ENCODE measurements at regions not wholly inside any gene's neighbourhood (a gene's known extent, or its start where the extent isn't known, plus 50 kb on each side); places are given as distances from the start of the nearest gene placed in this dataset.

DNA sequence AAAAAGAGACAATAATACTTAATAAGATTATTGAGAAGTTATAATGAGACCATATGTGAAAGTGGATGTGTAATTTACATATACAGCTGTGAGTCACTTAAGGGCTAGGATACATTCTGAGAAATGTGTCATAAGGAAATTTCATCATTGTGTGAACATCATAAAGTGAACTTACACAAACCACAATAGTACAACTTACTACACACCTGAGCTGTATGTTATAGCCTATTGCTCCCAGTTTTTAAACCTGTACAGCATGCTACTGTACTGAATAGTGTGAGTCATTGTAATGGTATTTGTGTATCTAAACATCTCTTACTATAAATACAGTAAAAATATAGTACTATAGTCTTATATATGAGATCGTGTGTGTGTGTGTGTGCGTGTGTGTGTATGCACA is 1420.3 kb upstream of the PIK3C3 start:
- no peaks in the 10 kb centered on the region for H3K27me3 ChIP-seq (replicated peaks in 1 of 2; ENCODE audit: control insufficient read depth in 2 of 2, insufficient read depth in 2 of 2, low read length in 1 of 2)
- no peak overlapping the region for H3K27ac ChIP-seq (ENCODE audit: control insufficient read depth, insufficient read depth)
- TF ChIP-seq FOXK2 (IDR thresholded peaks at IDR 0.05) (no peak), EED (IDR thresholded peaks at IDR 0.05; ENCODE audit: low read depth) (no peak), PRDM15 (CRISPR knock-in tag; IDR thresholded peaks at IDR 0.05) (no peak), RAD51 (IDR thresholded peaks at IDR 0.05) (no peak), ZNF384 (IDR thresholded peaks at IDR 0.05; ENCODE audit: borderline replicate concordance, low read depth, low read length) (no peak), TARDBP (IDR thresholded peaks at IDR 0.05; ENCODE audit: borderline replicate concordance) (no peak), RUNX3 (IDR thresholded peaks at IDR 0.05; ENCODE audit: low read length) (no peak), HDAC2 (IDR thresholded peaks at IDR 0.05) (no peak), SREBF2 (IDR thresholded peaks at IDR 0.05; ENCODE audit: low read length) (no peak), RBBP5 (conservative IDR thresholded peaks at IDR 0.05) (no peak), GABPA (IDR thresholded peaks at IDR 0.05; ENCODE audit: low read depth) (no peak)
- TF ChIP-seq, protein P1, sequence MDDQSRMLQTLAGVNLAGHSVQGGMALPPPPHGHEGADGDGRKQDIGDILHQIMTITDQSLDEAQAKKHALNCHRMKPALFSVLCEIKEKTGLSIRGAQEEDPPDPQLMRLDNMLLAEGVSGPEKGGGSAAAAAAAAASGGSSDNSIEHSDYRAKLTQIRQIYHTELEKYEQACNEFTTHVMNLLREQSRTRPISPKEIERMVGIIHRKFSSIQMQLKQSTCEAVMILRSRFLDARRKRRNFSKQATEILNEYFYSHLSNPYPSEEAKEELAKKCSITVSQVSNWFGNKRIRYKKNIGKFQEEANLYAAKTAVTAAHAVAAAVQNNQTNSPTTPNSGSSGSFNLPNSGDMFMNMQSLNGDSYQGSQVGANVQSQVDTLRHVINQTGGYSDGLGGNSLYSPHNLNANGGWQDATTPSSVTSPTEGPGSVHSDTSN (IDR thresholded peaks at IDR 0.05; ENCODE audit: insufficient replicate concordance, low read depth, low read length) = no peak
- TF ChIP-seq, protein P2, sequence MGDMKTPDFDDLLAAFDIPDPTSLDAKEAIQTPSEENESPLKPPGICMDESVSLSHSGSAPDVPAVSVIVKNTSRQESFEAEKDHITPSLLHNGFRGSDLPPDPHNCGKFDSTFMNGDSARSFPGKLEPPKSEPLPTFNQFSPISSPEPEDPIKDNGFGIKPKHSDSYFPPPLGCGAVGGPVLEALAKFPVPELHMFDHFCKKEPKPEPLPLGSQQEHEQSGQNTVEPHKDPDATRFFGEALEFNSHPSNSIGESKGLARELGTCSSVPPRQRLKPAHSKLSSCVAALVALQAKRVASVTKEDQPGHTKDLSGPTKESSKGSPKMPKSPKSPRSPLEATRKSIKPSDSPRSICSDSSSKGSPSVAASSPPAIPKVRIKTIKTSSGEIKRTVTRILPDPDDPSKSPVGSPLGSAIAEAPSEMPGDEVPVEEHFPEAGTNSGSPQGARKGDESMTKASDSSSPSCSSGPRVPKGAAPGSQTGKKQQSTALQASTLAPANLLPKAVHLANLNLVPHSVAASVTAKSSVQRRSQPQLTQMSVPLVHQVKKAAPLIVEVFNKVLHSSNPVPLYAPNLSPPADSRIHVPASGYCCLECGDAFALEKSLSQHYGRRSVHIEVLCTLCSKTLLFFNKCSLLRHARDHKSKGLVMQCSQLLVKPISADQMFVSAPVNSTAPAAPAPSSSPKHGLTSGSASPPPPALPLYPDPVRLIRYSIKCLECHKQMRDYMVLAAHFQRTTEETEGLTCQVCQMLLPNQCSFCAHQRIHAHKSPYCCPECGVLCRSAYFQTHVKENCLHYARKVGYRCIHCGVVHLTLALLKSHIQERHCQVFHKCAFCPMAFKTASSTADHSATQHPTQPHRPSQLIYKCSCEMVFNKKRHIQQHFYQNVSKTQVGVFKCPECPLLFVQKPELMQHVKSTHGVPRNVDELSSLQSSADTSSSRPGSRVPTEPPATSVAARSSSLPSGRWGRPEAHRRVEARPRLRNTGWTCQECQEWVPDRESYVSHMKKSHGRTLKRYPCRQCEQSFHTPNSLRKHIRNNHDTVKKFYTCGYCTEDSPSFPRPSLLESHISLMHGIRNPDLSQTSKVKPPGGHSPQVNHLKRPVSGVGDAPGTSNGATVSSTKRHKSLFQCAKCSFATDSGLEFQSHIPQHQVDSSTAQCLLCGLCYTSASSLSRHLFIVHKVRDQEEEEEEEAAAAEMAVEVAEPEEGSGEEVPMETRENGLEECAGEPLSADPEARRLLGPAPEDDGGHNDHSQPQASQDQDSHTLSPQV (IDR thresholded peaks at IDR 0.05) = no peak
- TF ChIP-seq, protein P3, sequence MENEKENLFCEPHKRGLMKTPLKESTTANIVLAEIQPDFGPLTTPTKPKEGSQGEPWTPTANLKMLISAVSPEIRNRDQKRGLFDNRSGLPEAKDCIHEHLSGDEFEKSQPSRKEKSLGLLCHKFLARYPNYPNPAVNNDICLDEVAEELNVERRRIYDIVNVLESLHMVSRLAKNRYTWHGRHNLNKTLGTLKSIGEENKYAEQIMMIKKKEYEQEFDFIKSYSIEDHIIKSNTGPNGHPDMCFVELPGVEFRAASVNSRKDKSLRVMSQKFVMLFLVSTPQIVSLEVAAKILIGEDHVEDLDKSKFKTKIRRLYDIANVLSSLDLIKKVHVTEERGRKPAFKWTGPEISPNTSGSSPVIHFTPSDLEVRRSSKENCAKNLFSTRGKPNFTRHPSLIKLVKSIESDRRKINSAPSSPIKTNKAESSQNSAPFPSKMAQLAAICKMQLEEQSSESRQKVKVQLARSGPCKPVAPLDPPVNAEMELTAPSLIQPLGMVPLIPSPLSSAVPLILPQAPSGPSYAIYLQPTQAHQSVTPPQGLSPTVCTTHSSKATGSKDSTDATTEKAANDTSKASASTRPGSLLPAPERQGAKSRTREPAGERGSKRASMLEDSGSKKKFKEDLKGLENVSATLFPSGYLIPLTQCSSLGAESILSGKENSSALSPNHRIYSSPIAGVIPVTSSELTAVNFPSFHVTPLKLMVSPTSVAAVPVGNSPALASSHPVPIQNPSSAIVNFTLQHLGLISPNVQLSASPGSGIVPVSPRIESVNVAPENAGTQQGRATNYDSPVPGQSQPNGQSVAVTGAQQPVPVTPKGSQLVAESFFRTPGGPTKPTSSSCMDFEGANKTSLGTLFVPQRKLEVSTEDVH (IDR thresholded peaks at IDR 0.05; ENCODE audit: low read depth, partially characterized antibody) = no peak
- no peak overlapping the region for H2AFZ ChIP-seq (ENCODE audit: control insufficient read depth, low read depth, low read length)
- SMC1A ChIA-PET (ENCODE audit: uncharacterized antibody, unreplicated experiment) = no interaction called here
- no peaks in the 10 kb centered on the region for H3K79me2 ChIP-seq (ENCODE audit: control insufficient read depth, insufficient read depth, low read length)
- H3K9me3 ChIP-seq (replicated peaks; ENCODE audit: control insufficient read depth, insufficient read depth, low read length) = no peaks in the 10 kb centered on the region
- DNase-seq (ENCODE audit: low read depth, low spot score) (no peak), ATAC-seq (no peak), FAIRE-seq (no peak)
- H3K9ac ChIP-seq (ENCODE audit: control insufficient read depth, insufficient read depth, low read length) = no peak overlapping the region
- H3K4me1 ChIP-seq (ENCODE audit: control insufficient read depth, insufficient read depth, low read length) = no peaks in the 10 kb centered on the region
- intact Hi-C loops (cut with micrococcal nuclease; ENCODE audit: unreplicated experiment) (no loop called here), in situ Hi-C loops (cut with MboI) (no loop called here)
- CTCF ChIA-PET = no interaction called here
- no peak overlapping the region for H3K4me2 ChIP-seq (ENCODE audit: control insufficient read depth, insufficient read depth)
- RAD21 ChIA-PET (ENCODE audit: unreplicated experiment) = no interaction called here
- H3K36me3 ChIP-seq (ENCODE audit: control insufficient read depth in 2 of 2, insufficient read depth in 2 of 2, low read length in 1 of 2) = no peaks in the 10 kb centered on the region
- no peaks in the 10 kb centered on the region for H4K20me1 ChIP-seq (ENCODE audit: control insufficient read depth, insufficient read depth)
- H3K4me3 ChIP-seq = no peak overlapping the region
- BruUV-seq (replicated peaks) = no TSS peak
- 37% methylated on average over 2 of the region's 2 CpGs for WGBS (ENCODE audit: insufficient coverage, insufficient replicate concordance, low lambda C conversion rate, missing lambda C conversion rate)
- POLR2A ChIA-PET = no interaction called here

Measured in GM12878 (cell line).